ENCODE measurements at regions not wholly inside any gene's neighbourhood (a gene's known extent, or its start where the extent isn't known, plus 50 kb on each side); places are given as distances from the start of the nearest gene placed in this dataset.

GRCh38 chr2:204036706-204037105, 100.1 kb downstream of the ICOS start:
- TF ChIP-seq SUZ12 (IDR thresholded peaks at IDR 0.05; ENCODE audit: extremely low read depth, insufficient read depth, insufficient read length) (no peak), YY1 (IDR thresholded peaks at IDR 0.05; ENCODE audit: insufficient read depth, insufficient read length) (no peak)

Measured in NT2/D1 (cell line).